ENCODE measurements at regions not wholly inside any gene's neighbourhood (a gene's known extent, or its start where the extent isn't known, plus 50 kb on each side); places are given as distances from the start of the nearest gene placed in this dataset.

DNA sequence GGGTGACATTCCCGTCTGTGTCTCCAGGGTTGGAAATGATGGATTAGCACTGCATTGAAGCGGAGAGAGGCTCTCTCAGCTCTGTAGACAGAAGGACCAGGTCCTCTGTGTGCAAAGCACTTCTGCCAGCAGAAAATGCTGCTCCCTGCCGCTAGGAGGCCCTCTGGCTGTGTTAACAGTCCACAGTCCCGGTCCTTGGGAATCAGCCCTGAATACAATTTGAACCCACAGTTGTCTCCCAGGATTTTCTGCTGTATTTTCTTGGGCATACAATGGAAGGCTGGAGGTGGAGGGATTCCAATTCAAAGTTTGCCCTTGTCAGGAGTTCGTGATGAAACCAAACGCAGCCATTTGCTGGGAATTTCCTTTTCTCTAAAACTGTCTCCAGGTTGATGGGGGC lies 205.2 kb downstream of the GLRX3 start:
- TF ChIP-seq, protein P1, sequence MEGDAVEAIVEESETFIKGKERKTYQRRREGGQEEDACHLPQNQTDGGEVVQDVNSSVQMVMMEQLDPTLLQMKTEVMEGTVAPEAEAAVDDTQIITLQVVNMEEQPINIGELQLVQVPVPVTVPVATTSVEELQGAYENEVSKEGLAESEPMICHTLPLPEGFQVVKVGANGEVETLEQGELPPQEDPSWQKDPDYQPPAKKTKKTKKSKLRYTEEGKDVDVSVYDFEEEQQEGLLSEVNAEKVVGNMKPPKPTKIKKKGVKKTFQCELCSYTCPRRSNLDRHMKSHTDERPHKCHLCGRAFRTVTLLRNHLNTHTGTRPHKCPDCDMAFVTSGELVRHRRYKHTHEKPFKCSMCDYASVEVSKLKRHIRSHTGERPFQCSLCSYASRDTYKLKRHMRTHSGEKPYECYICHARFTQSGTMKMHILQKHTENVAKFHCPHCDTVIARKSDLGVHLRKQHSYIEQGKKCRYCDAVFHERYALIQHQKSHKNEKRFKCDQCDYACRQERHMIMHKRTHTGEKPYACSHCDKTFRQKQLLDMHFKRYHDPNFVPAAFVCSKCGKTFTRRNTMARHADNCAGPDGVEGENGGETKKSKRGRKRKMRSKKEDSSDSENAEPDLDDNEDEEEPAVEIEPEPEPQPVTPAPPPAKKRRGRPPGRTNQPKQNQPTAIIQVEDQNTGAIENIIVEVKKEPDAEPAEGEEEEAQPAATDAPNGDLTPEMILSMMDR (conservative IDR thresholded peaks at IDR 0.05; ENCODE audit: low read length) = peak; percentile 33
- TF ChIP-seq EZH2phosphoT487 (IDR thresholded peaks at IDR 0.05; ENCODE audit: borderline replicate concordance) = no peak
